HepG2 (cell line): ENCODE measurements at regions not wholly inside any gene's neighbourhood (a gene's known extent, or its start where the extent isn't known, plus 50 kb on each side); places are given as distances from the start of the nearest gene placed in this dataset.

ENCODE experiments used
- BRCA1 ChIP-seq: sonication (generic); formaldehyde crosslinking; IDR thresholded peaks from 2 replicates; pipeline ENCODE4 v1.4.0; 2020; ENCODE audit warnings: missing genetic modification reagents
- EP300 ChIP-seq, 3 experiments: sonication (generic) in 1 of 3; formaldehyde crosslinking in 1 of 3; IDR thresholded peaks; 2 replicates each; pipeline versions ENCODE4 v1.5.1 to v1.6.1; 2011 to 2020; ENCODE audit warnings: low read depth in 2 of 3, low read length in 2 of 3, borderline replicate concordance in 1 of 3, improper control_type of control experiment in 1 of 3, mild to moderate bottlenecking in 1 of 3, missing genetic modification reagents in 1 of 3, moderate library complexity in 1 of 3
- GATAD1 ChIP-seq: IDR thresholded peaks from 2 replicates; pipeline ENCODE4 v1.6.1; 2016; ENCODE audit warnings: missing genetic modification reagents, missing compliant biosample characterization
- KAT8 ChIP-seq: IDR thresholded peaks from 2 replicates; pipeline ENCODE4 v1.6.1; 2016; ENCODE audit warnings: missing genetic modification reagents, missing compliant biosample characterization
- KDM5A ChIP-seq: fragments of 200-600 bp; sonication (generic); IDR thresholded peaks from 2 replicates; pipeline ENCODE4 v1.7.0; 2018; ENCODE audit warnings: antibody characterized with exemption, mild to moderate bottlenecking, low read length, borderline replicate concordance
- POLR2G ChIP-seq: fragments of 200-400 bp; formaldehyde crosslinking; IDR thresholded peaks from 2 replicates; pipeline ENCODE4 v1.6.1; 2018; ENCODE audit warnings: mild to moderate bottlenecking, low read depth, low read length, moderate library complexity
- ZBTB7A ChIP-seq: sonication (generic); formaldehyde crosslinking; IDR thresholded peaks from 2 replicates; pipeline ENCODE4 v1.8.0; 2022; ENCODE audit warnings: mild to moderate bottlenecking, missing genetic modification reagents
- ZNF12 ChIP-seq: sonication (generic); formaldehyde crosslinking; IDR thresholded peaks from 2 replicates; pipeline ENCODE4 v1.5.0; 2020; ENCODE audit warnings: missing genetic modification reagents
- ZNF790 ChIP-seq: sonication (generic); formaldehyde crosslinking; IDR thresholded peaks from 2 replicates; pipeline ENCODE4 v1.8.0; 2022; ENCODE audit warnings: missing genetic modification reagents, mild to moderate bottlenecking, borderline replicate concordance
- ZSCAN12 ChIP-seq: sonication (generic); formaldehyde crosslinking; IDR thresholded peaks from 2 replicates; pipeline ENCODE4 v1.9.0; 2021; ENCODE audit warnings: mild to moderate bottlenecking, missing genetic modification reagents
- TF ChIP-seq, protein P1 (sequence below): sonication (generic); formaldehyde crosslinking; IDR thresholded peaks from 2 replicates; pipeline ENCODE4 v1.4.0; 2020; ENCODE audit warnings: missing genetic modification reagents
- TF ChIP-seq, protein P2 (sequence below): sonication (generic); formaldehyde crosslinking; IDR thresholded peaks from 2 replicates; pipeline ENCODE4 v1.4.0; 2020; ENCODE audit warnings: low read depth, mild to moderate bottlenecking, missing genetic modification reagents
- TF ChIP-seq, protein P3 (sequence below): IDR thresholded peaks from 2 replicates; pipeline ENCODE4 v1.6.1; 2016; ENCODE audit warnings: missing genetic modification reagents, missing compliant biosample characterization
- TF ChIP-seq, protein P4 (sequence below): sonication (generic); formaldehyde crosslinking; conservative IDR thresholded peaks from 2 replicates; pipeline ENCODE4 v1.4.0; 2020; ENCODE audit warnings: mild to moderate bottlenecking, missing genetic modification reagents, moderate library complexity
- TF ChIP-seq, protein P5 (sequence below): sonication (generic); formaldehyde crosslinking; conservative IDR thresholded peaks from 2 replicates; pipeline ENCODE4 v1.4.0; 2020; ENCODE audit warnings: missing genetic modification reagents
- TF ChIP-seq, protein P6 (sequence below): sonication (generic); formaldehyde crosslinking; IDR thresholded peaks from 2 replicates; pipeline ENCODE4 v1.9.0; 2021; ENCODE audit warnings: missing genetic modification reagents, mild to moderate bottlenecking, borderline replicate concordance

DNA sequence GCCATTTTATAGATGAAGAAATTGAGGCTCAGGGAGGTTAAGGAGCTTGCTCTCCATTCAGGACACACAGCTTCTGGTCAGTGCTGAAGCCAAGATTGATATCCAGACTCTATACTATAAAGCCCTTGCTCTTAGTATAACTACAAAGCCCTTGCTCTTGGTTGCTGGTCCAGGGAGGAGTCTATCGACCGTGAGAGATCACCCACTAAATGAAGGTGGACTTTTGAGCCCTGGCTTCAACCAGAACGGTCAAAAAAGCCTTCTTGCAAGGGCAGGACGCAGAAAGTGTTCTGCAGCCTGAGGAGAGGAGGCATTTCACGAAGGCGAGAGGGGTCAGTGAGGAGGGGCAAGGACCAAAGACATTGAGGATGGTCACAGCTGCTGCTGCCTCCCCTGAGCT, 176.3 kb downstream of the CYP26A1 start (continued):
- TF ChIP-seq, protein P1, sequence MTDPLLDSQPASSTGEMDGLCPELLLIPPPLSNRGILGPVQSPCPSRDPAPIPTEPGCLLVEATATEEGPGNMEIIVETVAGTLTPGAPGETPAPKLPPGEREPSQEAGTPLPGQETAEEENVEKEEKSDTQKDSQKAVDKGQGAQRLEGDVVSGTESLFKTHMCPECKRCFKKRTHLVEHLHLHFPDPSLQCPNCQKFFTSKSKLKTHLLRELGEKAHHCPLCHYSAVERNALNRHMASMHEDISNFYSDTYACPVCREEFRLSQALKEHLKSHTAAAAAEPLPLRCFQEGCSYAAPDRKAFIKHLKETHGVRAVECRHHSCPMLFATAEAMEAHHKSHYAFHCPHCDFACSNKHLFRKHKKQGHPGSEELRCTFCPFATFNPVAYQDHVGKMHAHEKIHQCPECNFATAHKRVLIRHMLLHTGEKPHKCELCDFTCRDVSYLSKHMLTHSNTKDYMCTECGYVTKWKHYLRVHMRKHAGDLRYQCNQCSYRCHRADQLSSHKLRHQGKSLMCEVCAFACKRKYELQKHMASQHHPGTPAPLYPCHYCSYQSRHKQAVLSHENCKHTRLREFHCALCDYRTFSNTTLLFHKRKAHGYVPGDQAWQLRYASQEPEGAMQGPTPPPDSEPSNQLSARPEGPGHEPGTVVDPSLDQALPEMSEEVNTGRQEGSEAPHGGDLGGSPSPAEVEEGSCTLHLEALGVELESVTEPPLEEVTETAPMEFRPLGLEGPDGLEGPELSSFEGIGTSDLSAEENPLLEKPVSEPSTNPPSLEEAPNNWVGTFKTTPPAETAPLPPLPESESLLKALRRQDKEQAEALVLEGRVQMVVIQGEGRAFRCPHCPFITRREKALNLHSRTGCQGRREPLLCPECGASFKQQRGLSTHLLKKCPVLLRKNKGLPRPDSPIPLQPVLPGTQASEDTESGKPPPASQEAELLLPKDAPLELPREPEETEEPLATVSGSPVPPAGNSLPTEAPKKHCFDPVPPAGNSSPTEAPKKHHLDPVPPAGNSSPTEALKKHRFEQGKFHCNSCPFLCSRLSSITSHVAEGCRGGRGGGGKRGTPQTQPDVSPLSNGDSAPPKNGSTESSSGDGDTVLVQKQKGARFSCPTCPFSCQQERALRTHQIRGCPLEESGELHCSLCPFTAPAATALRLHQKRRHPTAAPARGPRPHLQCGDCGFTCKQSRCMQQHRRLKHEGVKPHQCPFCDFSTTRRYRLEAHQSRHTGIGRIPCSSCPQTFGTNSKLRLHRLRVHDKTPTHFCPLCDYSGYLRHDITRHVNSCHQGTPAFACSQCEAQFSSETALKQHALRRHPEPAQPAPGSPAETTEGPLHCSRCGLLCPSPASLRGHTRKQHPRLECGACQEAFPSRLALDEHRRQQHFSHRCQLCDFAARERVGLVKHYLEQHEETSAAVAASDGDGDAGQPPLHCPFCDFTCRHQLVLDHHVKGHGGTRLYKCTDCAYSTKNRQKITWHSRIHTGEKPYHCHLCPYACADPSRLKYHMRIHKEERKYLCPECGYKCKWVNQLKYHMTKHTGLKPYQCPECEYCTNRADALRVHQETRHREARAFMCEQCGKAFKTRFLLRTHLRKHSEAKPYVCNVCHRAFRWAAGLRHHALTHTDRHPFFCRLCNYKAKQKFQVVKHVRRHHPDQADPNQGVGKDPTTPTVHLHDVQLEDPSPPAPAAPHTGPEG (CRISPR knock-in tag), result no peak
- TF ChIP-seq, protein P2, sequence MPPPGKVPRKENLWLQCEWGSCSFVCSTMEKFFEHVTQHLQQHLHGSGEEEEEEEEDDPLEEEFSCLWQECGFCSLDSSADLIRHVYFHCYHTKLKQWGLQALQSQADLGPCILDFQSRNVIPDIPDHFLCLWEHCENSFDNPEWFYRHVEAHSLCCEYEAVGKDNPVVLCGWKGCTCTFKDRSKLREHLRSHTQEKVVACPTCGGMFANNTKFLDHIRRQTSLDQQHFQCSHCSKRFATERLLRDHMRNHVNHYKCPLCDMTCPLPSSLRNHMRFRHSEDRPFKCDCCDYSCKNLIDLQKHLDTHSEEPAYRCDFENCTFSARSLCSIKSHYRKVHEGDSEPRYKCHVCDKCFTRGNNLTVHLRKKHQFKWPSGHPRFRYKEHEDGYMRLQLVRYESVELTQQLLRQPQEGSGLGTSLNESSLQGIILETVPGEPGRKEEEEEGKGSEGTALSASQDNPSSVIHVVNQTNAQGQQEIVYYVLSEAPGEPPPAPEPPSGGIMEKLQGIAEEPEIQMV (CRISPR knock-in tag), result no peak
- TF ChIP-seq, protein P3, sequence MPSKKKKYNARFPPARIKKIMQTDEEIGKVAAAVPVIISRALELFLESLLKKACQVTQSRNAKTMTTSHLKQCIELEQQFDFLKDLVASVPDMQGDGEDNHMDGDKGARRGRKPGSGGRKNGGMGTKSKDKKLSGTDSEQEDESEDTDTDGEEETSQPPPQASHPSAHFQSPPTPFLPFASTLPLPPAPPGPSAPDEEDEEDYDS (CRISPR knock-in tag), result no peak
- TF ChIP-seq KDM5A (no peak), BRCA1 (no peak), GATAD1 (CRISPR knock-in tag) (no peak), ZNF12 (no peak), ZNF790 (no peak), ZBTB7A (CRISPR knock-in tag) (no peak), POLR2G (no peak), EP300 (IDR thresholded peaks at IDR 0.05; ENCODE audit: low read depth in 2 of 2, low read length in 2 of 2) (0 out of 4 replicates have a peak, but pooled peaks of 1 of the 2 experiments have one; percentile 2), EP300 (CRISPR knock-in tag; IDR thresholded peaks at IDR 0.05; ENCODE audit: borderline replicate concordance) (no peak), ZSCAN12 (CRISPR knock-in tag) (no peak), KAT8 (CRISPR knock-in tag) (no peak)
- TF ChIP-seq, protein P4, sequence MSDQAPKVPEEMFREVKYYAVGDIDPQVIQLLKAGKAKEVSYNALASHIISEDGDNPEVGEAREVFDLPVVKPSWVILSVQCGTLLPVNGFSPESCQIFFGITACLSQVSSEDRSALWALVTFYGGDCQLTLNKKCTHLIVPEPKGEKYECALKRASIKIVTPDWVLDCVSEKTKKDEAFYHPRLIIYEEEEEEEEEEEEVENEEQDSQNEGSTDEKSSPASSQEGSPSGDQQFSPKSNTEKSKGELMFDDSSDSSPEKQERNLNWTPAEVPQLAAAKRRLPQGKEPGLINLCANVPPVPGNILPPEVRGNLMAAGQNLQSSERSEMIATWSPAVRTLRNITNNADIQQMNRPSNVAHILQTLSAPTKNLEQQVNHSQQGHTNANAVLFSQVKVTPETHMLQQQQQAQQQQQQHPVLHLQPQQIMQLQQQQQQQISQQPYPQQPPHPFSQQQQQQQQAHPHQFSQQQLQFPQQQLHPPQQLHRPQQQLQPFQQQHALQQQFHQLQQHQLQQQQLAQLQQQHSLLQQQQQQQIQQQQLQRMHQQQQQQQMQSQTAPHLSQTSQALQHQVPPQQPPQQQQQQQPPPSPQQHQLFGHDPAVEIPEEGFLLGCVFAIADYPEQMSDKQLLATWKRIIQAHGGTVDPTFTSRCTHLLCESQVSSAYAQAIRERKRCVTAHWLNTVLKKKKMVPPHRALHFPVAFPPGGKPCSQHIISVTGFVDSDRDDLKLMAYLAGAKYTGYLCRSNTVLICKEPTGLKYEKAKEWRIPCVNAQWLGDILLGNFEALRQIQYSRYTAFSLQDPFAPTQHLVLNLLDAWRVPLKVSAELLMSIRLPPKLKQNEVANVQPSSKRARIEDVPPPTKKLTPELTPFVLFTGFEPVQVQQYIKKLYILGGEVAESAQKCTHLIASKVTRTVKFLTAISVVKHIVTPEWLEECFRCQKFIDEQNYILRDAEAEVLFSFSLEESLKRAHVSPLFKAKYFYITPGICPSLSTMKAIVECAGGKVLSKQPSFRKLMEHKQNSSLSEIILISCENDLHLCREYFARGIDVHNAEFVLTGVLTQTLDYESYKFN (CRISPR knock-in tag), result peak; percentile 58
- TF ChIP-seq, protein P5, sequence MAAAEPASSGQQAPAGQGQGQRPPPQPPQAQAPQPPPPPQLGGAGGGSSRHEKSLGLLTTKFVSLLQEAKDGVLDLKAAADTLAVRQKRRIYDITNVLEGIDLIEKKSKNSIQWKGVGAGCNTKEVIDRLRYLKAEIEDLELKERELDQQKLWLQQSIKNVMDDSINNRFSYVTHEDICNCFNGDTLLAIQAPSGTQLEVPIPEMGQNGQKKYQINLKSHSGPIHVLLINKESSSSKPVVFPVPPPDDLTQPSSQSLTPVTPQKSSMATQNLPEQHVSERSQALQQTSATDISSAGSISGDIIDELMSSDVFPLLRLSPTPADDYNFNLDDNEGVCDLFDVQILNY, result no peak
- TF ChIP-seq, protein P6, sequence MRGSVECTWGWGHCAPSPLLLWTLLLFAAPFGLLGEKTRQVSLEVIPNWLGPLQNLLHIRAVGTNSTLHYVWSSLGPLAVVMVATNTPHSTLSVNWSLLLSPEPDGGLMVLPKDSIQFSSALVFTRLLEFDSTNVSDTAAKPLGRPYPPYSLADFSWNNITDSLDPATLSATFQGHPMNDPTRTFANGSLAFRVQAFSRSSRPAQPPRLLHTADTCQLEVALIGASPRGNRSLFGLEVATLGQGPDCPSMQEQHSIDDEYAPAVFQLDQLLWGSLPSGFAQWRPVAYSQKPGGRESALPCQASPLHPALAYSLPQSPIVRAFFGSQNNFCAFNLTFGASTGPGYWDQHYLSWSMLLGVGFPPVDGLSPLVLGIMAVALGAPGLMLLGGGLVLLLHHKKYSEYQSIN (CRISPR knock-in tag), result no peak
